G401 (cell line): ENCODE measurements at regions not wholly inside any gene's neighbourhood (a gene's known extent, or its start where the extent isn't known, plus 50 kb on each side); places are given as distances from the start of the nearest gene placed in this dataset.
"Not testable (repeated sequence)": the region's sequence is repeated elsewhere in the genome, so short reads cannot be mapped to it uniquely, and the experiment has no call there.

Experiments used
- DNase-seq: peaks from one replicate; pipeline ENCODE4 v3.0.0-alpha.2; 2015; ENCODE audit warnings: low spot score
- in situ Hi-C: cut with HindIII; loops from 2 replicates; pipeline ENCODE4 v1.10.0; 2016; ENCODE audit warnings: low sequenced_read_pairs, mixed read lengths

DNA sequence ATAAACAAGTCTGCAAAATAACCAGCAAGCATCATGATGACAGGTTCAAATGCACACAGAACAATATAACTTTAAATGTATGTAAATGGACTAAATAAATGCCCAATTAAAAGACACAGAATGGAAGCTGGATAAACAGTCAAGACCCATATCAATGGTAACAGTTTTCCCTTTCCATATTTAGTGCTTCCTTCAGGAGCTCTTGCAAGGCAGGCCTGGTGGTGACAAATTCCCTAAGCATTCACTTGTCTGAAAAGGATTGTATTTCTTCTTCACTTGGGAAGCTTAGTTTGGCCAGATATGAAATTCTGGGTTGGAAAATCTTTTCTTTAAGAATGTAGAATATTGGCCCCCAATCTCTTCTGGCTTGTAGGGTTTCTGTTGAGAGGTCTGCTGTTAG is 120.2 kb upstream of the RASA1 start:
- DNase-seq = no peak
- in situ Hi-C loops = no loop called here

DNA sequence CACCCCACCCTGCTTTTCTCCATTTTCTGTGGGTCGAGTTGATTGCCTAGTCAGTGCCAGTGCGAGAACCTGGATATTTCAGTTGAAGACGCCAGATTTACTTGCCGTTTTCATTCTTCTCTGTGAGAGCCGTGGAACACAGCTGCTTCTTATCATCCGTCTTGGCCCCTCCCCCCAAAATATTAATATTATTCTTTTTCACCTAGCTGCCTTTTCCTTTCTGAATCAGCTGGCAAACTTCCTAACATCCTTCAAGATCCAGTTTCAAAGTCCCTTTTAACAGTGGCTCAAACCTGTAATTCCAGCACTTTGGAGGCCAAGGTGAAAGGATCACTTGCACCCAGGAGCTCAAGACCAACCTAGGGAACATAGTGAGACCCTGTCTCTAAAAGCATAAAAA is 117.1 kb upstream of the RASA1 start:
- no peak for DNase-seq
- in situ Hi-C loops = no loop called here

DNA sequence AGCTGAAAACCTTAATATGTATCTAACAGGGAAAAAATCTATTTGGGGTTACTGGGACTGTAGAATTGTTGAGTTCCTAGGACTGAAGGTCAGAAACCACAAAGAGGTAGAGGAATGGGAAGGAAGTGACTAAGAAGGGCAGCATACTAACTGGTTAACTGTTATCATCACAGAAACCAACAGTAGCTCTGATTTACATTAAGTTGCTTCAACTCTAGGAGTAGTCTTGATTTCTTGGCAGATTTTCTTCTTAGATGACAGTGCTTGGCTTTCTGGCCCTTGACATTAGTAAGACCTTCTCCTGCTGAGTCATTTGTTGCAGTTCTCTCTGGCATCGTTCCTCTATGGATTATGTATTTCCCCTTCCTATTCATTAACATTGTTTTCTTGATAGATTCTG is 116.1 kb upstream of the RASA1 start:
- in situ Hi-C loops = no loop called here
- no peak for DNase-seq

DNA sequence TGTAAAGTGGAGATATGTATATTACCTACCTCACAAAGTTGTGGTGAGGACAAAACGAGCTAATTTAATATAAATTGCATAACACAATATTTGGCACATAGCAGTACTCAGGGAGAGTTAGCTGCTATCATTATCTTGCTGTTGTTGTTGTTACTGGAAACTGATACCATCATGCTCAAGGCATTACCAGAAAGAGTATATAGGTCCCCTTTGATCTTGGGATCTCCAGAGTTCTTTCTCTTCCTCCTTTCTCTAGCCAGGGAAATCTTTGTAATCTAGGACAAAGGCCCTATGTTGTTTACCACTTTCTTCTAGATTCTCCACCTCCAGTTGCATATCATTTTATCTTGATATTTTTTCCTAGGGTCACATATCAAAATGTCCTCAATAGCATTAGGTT is 114.8 kb upstream of the RASA1 start:
- in situ Hi-C loops = no loop called here

DNA sequence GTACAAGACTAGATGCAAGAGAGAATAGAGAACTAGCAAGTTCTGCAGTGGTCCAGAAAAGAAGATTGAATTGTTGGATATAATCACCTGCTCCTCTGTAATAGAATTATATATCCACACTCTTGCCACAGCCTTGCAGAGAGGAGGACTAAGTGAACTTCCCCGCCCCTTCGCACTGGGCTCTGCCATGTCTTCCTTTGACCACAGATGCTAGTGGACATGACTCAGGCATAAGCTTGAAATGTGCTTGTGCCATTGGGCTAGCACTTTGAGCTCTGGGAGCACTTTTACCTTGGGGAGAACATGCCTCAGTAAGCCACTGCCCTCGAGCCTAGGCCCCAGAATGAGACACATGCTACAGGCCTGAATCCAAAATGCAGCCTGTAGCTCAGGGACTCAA is 113.5 kb upstream of the RASA1 start:
- DNase-seq = no peak
- in situ Hi-C loops = no loop called here

More for the DNA sequence above, 114.8 kb upstream of the RASA1 start:
- no peak for DNase-seq

DNA sequence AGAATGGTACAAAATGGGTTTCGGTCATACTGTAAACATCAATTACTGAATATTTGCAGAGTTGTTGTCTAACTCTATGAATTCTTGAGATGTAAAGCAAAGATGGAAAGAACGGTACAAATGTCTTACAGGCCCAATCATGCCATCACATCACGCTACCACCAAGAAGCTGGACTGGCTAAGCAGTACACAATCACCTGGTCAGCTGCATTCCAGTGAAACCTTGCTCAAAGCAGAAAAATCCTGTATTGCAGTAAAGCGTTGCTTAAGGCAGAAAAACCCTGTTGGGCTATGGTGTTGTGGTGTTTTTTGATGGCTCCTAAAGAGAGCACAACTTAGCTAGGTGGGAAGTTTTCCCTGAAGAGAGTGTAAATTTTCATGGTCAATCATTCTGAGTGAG is 112.6 kb upstream of the RASA1 start:
- in situ Hi-C loops = no loop called here
- DNase-seq = no peak

DNA sequence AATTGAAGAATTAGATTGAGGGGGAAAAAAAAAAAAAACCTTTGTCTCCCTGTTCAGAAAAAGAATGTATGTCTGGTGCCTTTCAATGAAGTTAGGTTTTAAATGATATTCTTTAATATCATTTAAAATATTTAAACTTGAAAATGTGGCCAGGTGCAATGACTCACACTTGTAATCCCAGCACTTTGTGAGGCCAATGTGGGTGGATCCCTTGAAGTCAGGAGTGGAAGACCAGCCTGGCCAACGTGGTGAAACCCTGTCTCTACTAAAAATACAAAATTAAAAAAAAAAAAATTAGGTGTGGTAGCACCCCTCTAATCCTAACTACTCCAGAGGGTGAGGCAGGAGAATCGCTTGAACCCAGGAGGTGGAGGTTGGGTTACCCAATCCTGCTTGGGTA is 111.1 kb upstream of the RASA1 start:
- in situ Hi-C loops = no loop called here
- DNase-seq = no peak

DNA sequence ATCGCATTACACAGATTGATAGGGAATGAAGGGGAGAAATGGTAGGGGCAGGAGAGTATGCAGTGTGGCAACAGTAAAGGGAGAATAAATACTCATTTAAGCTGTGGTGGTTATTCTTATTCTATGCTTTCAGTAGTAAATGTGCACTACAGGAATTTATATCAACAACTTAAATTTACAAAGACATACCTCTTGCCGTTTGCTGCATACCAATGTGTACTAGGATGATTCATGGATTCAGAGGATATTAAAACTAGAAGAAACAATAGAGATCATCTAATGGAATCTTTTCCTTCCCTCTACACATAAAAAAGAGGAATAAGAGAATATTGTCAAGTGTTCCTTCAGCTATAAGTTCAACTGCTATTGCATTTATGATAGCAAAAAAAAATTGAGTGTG is 103.3 kb upstream of the RASA1 start:
- in situ Hi-C loops = no loop called here
- DNase-seq = no peak

DNA sequence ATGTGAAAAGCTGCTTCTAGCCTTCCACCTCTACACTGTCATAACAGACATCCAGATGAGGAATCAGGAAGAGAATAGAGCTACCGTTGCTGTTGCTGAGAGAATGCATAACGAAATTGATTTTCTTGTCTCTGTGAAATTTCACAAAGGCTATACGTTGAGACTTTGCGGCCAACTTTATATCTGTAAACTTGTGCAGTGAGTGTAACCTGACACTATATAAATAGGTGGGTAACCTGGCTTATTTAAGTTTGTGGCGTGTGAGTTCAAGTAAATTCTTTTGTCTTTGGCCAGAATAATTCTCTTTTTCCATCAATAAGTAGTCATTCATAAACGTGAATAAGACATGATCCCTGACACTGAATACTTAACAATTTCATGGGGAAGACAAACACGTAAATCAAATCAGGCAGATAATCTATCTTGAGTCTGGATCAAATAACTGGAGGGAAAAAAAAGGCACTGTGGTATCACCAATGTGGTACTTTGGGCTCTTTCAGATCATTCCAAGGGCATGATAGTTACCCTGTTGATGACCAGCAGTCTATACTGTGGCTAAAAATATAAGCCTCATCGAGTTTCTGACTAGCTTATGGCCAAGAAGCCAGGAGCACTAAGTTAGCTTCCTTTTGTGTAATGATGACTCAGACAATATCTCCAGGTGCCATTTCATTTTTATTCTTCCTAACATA is 98.2 kb upstream of the RASA1 start:
- in situ Hi-C loops = no loop called here
- no peak for DNase-seq

DNA sequence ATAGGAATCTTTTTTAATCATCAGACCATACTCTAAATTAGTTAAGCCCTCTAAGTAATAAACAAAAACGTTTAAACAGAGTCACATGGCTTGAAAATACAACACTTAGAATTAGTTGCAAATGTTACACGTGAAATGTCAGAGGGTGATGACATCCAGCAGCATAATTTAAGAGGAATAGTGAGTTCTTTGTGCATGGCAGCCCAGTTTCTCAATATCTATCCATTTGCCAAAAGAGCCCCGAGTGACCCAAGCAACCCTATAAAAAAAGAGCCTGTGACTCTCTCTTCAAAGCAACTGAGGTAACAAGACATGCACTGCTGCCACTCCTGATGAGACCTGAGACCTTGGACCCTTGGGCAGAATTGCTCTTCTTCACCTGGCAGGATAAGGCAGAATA is 96.9 kb upstream of the RASA1 start:
- in situ Hi-C loops = no loop called here
- no peak for DNase-seq

DNA sequence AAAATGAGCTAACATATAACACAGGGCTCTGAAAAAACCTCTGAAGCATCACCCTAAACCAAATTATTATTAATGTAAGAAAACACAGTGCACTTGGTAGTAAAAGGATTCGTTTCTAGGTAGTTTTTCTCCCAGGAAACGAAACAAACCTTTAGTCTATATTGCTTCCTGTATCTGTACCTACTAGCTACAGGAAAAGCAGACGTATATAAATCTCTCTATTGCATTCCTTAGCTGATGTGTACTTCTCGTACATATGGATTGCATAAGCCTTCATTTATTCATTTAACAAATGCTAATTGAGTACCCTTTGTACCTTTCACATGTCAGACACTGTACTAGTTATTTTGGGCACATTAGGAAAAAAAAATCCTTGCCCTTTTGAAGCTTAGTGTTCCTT is 85.0 kb upstream of the RASA1 start:
- in situ Hi-C loops = no loop called here
- DNase-seq = no peak

DNA sequence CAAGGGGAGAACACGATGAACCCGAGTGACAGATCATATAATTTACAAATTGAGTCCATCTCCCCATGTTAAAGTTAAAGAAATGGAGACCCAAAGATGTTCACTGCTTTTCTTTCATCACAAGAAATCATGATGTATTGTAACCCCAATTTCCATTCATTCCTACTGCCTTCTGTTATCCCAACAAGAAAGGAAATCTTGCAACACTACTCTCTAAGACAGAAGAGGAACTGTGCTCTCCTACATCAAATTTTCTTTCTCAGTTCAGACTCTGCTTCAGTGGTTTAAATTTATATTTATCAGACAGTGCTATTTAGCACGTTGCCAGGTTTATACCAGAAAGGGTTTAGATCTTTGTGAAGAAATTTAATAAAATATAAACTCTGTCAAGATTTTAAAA is 83.8 kb upstream of the RASA1 start:
- DNase-seq = no peak
- in situ Hi-C loops = no loop called here

DNA sequence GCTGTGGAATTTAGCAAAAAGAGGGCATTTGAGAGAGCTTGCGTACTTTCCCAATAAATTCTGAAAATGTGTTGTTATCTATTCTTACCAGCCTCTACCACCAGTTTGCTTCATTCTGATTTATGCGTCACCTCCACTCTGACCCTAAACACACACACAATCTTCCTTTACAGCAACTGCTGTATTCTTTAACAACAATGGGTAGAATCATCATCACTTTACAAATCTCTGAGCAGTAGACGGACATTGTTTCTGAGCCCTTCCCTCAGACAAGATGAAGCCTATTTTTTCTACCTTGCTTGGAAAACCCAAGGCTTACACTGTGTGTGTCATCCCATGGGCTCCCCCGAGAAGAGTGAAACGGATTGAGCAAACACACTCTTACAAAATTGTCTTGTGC is 83.1 kb upstream of the RASA1 start:
- in situ Hi-C loops = no loop called here
- DNase-seq = no peak

DNA sequence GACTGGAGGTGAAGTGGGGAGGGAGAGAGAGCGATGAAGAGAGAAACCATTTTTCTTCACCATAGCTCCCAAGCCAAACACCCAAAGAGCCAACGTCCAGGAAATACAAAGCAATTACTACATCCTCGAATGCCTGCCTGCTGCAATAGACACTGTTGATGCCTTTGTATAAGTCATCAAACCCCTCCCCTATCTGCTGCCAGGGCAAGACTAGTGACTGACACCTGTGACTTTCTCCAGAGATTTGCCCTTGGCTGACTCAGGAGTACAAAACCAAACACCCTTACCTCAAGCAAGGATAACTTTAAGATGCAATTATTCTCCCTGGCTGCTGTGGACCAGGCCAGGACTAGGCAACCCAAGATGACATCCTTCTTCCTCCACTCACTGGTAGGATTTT is 81.8 kb upstream of the RASA1 start:
- in situ Hi-C loops = no loop called here
- DNase-seq = no peak

DNA sequence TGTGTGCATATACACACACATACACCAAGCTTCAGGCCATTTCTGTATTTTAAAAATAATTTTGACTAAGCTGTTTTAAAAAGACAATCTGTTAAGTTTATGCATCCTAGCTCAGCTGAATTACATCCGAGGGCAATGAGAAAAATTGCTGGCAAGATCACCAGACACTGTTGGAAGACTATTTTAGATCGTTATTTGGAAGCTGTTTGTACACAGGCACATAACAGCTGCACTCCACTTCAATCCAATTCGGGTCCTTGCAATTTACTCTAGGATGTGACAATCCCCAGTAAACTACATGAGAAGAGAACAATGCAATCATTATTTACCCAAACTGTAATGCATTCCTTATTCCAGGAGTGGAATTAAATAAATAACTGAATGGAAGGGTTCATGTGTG is 79.3 kb upstream of the RASA1 start:
- in situ Hi-C loops = no loop called here

DNA sequence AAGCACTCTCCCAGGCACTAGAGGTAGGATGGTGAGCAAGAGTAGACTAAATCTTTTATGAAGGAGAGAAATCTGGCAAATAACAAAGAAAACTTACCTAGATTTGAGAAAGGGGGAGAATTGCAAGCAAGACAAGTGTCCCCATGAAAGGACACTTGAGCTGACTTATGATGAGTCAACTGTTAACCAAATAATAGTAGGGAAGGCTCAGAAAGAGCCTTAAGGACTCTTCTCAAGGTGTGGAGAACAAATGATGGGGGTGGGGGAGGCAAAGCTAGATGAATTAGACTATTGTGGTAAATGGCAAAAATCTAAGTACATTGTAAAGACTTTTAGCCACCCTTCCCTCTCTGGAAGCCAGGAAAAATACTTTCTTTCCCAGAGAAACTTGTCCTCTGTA is 77.6 kb upstream of the RASA1 start:
- DNase-seq = no peak
- in situ Hi-C loops = no loop called here

More for the DNA sequence above, 79.3 kb upstream of the RASA1 start:
- no peak for DNase-seq

DNA sequence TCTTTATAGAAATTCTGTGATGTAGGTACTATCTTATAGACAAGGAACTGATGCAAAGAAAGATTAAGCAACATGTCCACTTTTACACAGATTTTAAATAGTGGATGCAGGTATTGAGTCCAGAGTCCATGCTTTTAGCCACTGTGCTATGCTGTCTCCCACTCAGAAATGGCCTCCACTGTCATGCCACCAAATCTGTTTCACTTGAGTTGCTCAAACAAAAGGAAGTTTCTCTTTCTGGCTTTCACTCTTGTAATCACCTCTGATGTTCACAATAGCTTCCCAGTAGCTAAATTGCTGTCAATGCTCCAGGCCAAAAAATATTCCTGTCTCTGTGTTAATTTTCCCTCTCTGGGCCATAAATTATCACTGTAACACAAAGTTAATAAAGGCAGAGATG is 77.0 kb upstream of the RASA1 start:
- no peak for DNase-seq
- in situ Hi-C loops = no loop called here

DNA sequence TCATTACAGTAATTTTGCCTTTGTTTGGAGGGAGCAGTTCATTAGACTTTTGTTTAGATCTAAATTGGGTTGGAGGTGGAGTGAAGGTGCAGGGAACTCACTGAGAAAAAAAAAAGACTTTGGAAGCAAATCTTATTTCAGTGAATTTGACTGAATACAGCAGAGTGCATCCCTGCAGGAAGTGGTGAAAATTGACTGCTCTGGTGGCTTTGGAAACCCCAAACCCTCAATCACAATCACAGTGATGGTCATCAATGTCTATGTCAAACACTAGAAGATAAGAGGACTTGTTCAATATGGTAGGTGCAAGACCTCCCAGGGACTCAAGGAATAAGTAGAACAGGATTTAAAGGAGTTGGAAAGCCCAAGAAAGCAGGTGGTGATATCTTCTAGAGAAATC is 76.0 kb upstream of the RASA1 start:
- no peak for DNase-seq
- in situ Hi-C loops = no loop called here

DNA sequence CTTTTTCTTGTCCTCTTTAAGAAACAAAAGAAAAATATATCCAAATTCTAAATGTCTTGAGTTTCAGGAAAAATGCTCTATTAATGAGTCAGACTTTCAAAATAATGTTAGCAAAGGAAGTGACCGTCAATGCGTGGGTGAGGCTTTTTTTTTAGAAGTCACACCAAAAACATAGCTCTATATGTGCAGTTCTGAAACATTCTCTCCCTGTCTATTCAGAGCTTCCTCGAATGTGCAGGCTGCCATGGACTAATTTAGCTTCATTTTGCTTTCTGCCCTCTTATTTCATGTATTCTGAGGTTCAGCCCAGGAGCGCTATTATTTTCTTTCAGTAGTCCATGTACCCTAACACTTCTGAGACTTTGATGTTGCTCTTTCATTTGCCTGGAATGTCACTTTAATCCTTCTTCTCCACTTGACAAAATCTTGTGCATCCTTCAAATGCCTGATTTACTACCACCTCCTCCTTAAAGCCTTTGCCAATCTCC is 72.5 kb upstream of the RASA1 start:
- DNase-seq = no peak
- in situ Hi-C loops = no loop called here

DNA sequence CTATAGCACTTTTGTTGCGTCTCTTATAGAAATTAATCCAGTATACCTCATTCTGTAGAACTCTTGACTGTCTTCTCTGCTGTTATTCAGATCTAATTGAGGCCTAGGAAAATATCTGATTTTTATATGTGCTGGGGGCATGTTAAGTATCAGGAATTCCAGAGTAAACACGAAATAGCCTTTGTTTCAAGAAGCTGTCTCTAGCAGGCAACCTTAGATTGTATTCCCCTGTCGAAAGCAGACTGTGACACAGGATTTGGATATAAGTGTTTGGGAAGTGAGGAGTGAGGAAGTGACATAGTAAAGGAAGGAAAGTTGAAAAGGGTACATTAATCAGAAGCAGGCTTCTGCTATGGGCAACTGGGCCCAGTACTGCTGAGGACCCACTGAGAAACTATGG is 72.1 kb upstream of the RASA1 start:
- in situ Hi-C loops = no loop called here

DNA sequence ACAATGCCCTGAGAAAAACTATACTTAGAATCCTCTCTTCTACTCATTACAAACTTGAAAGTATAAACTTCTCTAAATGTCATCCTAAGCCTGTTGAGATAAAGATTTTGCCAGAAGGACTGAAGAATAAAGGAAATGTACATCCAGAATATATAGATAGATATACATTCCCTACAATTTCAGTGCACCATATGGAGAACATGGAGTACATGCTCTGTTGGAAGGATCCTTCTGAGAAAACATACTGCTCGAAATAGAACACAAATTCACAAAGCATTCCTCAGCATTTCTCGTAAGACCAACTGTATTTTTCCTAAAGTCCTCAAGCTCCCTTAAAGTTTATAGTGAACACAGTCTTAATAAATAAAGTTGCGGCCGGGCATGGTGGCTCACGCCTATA is 69.7 kb upstream of the RASA1 start:
- in situ Hi-C loops = no loop called here
- DNase-seq = no peak

More for the DNA sequence above, 72.1 kb upstream of the RASA1 start:
- no peak for DNase-seq

DNA sequence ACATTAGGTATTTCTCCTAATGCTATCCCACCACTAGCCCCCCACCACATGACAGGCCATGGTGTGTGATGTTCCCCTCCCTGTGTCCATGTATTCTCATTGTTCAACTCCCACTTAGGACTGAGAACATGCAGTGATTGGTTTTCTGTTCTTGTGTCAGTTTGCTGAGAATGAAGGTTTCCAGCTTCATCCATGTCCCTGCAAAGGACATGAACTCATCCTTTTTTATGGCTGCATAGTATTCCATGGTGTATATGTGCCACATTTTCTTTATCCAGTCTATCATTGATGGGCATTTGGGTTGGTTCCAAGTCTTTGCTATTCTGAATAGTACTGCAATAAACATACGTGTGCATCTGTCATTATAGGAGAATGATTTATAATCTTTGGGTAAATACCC is 68.4 kb upstream of the RASA1 start:
- DNase-seq, in situ Hi-C loops: not testable (repeated sequence)
